Lung (tissue), 11 donors: ENCODE measurements at regions not wholly inside any gene's neighbourhood (a gene's known extent, or its start where the extent isn't known, plus 50 kb on each side); places are given as distances from the start of the nearest gene placed in this dataset.

ENCODE experiments used
- ATAC-seq: fragments of 200-7000 bp; cut with Tn5 transposase; one replicate; pipeline ENCODE4 v1.9.1; 2020; ENCODE audit warnings: moderate number of reproducible peaks; ENCODE audit not compliant: insufficient read depth, low FRiP score
- DNase-seq, 3 donors: peaks; one replicate each; pipeline ENCODE4 v3.0.0-alpha.2; 2013 to 2017
- H3K27ac ChIP-seq, 2 donors: one replicate each; pipeline ENCODE4 v1.5.1; 2013; ENCODE audit warnings: mild to moderate bottlenecking in 2 of 2, moderate library complexity in 2 of 2, control low read depth in 1 of 2, inconsistent platforms in 1 of 2, low read depth in 1 of 2, low read length in 1 of 2
- H3K27me3 ChIP-seq, 3 donors: one replicate each; pipeline ENCODE4 v1.5.1; 2013; ENCODE audit warnings: low read length in 2 of 3; ENCODE audit not compliant: control insufficient read depth in 3 of 3, insufficient read depth in 3 of 3
- H3K36me3 ChIP-seq, 4 donors: one replicate each; pipeline ENCODE4 v1.5.1; 2013; ENCODE audit warnings: low read length in 4 of 4, mild to moderate bottlenecking in 1 of 4, moderate library complexity in 1 of 4; ENCODE audit not compliant: control insufficient read depth in 4 of 4, insufficient read depth in 4 of 4
- H3K4me1 ChIP-seq, 5 donors: one replicate each; pipeline ENCODE4 v1.5.1; 2013; ENCODE audit warnings: low read length in 5 of 5, mild to moderate bottlenecking in 2 of 5, moderate library complexity in 1 of 5; ENCODE audit not compliant: control insufficient read depth in 5 of 5, insufficient read depth in 5 of 5
- H3K4me3 ChIP-seq: one replicate; pipeline ENCODE4 v1.5.1; 2013; ENCODE audit warnings: mild to moderate bottlenecking, control low read depth, moderate library complexity
- H3K9ac ChIP-seq, 2 donors: one replicate each; pipeline ENCODE4 v1.5.1; 2013; ENCODE audit warnings: low read length in 2 of 2, control low read depth in 1 of 2; ENCODE audit not compliant: insufficient read depth in 1 of 2
- H3K9me3 ChIP-seq, 4 donors: one replicate each; pipeline ENCODE4 v1.5.1; 2013; ENCODE audit warnings: low read length in 3 of 4, mild to moderate bottlenecking in 1 of 4, moderate library complexity in 1 of 4; ENCODE audit not compliant: control insufficient read depth in 4 of 4, insufficient read depth in 3 of 4
- WGBS, 2 donors: extraction: QIAGEN DNeasy Blood & Tissue Kit; methylation state at CpG; one replicate each; pipeline ENCODE4 v1.1.7; 2013; 5-methylcytosine and 5-hydroxymethylcytosine counted together
- TF ChIP-seq, protein P1 (sequence below): IDR thresholded peaks from 2 replicates; pipeline ENCODE4 v1.5.1; 2012; ENCODE audit warnings: mild to moderate bottlenecking; ENCODE audit errors: control extremely low read depth, extremely low read depth
- donor health status: control.
- donor health status: control.
- donor health status: Bipolar disorder and iron deficiency.
- donor health status: healthy.
- donor health status: DM: yes; HTN: yes; CAD: no.

DNA sequence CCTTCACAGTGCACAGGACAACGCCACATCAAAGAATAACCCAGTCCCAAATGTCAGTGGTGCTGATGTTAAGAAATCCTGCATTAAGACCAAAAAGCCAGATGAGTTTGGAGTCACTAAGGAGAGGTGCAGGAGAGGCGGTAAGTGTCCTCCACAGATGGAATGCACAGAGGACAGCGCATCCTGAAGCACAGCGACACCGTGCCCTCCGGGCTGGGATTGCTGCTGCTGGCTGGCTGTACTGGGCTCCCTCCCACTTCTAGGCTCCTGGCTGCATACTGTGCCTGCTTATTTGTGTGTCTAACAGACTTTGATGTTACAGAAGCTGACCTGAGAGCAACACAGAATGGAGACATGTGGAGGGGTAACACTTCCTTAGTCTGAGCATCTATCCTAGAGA lies 325.6 kb upstream of the BOD1L1 start:
- Histone ChIP-seq H3K9ac (no peak overlapping the region), H3K4me3 (no peak overlapping the region), H3K36me3 (no peaks in the 10 kb centered on the region), H3K27me3 (no peaks in the 10 kb centered on the region), H3K4me1 (no peaks in the 10 kb centered on the region), H3K27ac (no peak overlapping the region), H3K9me3 (peaks cover 0 to 5% (median 0%) of the 10 kb centered on the region in 4 donors)
- TF ChIP-seq, protein P1, sequence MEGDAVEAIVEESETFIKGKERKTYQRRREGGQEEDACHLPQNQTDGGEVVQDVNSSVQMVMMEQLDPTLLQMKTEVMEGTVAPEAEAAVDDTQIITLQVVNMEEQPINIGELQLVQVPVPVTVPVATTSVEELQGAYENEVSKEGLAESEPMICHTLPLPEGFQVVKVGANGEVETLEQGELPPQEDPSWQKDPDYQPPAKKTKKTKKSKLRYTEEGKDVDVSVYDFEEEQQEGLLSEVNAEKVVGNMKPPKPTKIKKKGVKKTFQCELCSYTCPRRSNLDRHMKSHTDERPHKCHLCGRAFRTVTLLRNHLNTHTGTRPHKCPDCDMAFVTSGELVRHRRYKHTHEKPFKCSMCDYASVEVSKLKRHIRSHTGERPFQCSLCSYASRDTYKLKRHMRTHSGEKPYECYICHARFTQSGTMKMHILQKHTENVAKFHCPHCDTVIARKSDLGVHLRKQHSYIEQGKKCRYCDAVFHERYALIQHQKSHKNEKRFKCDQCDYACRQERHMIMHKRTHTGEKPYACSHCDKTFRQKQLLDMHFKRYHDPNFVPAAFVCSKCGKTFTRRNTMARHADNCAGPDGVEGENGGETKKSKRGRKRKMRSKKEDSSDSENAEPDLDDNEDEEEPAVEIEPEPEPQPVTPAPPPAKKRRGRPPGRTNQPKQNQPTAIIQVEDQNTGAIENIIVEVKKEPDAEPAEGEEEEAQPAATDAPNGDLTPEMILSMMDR, result no peak
- DNase-seq, result no peak
- no peak for ATAC-seq
- WGBS, 2 donors, result 86 to 89% methylated on average over 6 of the region's 6 CpGs

DNA sequence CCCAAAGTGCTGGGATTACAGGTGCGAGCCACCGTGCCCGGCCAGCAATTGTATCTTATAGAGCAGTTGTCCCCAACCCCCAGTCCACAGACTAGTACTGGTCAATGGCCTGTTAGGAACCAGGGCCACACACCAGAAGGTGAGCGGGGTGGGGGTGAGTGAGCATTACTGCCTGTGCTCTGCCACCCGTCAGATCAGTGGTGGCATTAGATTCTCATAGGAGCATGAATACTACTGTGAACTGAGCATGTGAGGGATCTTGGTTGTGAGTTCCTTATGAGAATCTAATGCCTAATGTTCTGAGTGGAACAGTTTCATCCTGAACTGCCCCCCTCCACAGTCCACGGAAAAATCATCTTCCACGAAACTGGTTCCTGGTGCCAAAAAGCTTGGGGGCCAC lies 328.0 kb upstream of the BOD1L1 start:
- WGBS, 2 donors, result 94 to 96% methylated on average over 7 of the region's 7 CpGs
- Histone ChIP-seq H3K9me3 (peaks cover 0 to 5% (median 0%) of the 10 kb centered on the region in 4 donors), H3K9ac (no peak overlapping the region), H3K36me3 (no peaks in the 10 kb centered on the region), H3K4me1 (no peaks in the 10 kb centered on the region), H3K4me3 (no peak overlapping the region), H3K27ac (no peak overlapping the region), H3K27me3 (no peaks in the 10 kb centered on the region)
- TF ChIP-seq, protein P1, result no peak
- ATAC-seq (no peak), DNase-seq (no peak)

DNA sequence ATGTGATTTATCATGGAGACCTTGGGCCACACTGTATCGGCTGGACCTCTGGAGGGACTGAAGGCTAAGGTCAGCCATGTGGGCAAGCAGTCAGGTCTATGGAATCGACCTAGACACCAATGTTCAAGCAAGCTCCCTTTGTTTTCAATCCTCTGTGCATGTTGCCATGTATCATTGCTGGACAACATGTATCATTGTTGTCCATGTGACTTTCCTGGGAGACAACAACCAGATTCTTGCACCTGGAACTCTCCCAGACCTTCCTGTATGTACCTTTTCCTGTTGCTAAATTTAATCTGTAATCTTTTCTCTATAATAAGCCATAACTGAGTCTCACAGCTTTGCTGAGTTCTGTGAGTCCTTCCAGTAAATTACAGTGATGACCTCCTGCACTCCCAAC lies 329.4 kb upstream of the BOD1L1 start:
- no peak overlapping the region for H3K9ac ChIP-seq
- H3K36me3 ChIP-seq, result no peaks in the 10 kb centered on the region
- H3K27ac ChIP-seq, result no peak overlapping the region
- TF ChIP-seq, protein P1, result no peak
- WGBS, 2 donors, result 87 to 88% methylated on average over 2 of the region's 2 CpGs
- no peak overlapping the region for H3K4me3 ChIP-seq
- no peak for ATAC-seq
- DNase-seq, result no peak
- H3K27me3 ChIP-seq, result no peaks in the 10 kb centered on the region
- peaks cover 0 to 5% (median under 1%) of the 10 kb centered on the region in 4 donors for H3K9me3 ChIP-seq
- no peaks in the 10 kb centered on the region for H3K4me1 ChIP-seq

DNA sequence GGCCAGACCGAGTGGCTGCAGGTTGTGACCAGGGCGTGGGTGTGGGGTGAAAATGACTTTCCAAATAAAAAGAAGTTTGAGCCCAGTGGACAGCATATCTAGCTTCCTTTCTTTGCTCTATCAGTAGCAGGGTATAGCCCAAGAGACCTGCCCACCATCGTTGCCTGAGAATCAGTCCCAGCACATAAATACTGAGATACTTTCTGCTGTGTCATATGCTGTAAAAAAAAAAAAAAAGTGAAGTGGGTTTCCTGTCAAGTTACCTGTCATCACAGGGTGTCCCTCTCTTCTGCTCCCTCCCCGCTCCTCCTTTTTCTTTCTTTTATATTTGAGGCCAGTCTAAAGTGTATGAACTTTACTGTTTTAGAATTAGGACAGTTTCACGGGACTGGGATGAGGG lies 330.3 kb upstream of the BOD1L1 start:
- Histone ChIP-seq H3K9me3 (peaks cover 0 to 7% (median 2%) of the 10 kb centered on the region in 4 donors), H3K4me3 (no peak overlapping the region), H3K27ac (no peak overlapping the region), H3K27me3 (no peaks in the 10 kb centered on the region), H3K9ac (no peak overlapping the region), H3K36me3 (no peaks in the 10 kb centered on the region), H3K4me1 (no peaks in the 10 kb centered on the region)
- ATAC-seq (no peak), DNase-seq (no peak)
- 57 to 61% methylated on average over 5 of the region's 5 CpGs for WGBS, 2 donors
- TF ChIP-seq, protein P1, result no peak
